HG02610 (cell line): ENCODE measurements at regions not wholly inside any gene's neighbourhood (a gene's known extent, or its start where the extent isn't known, plus 50 kb on each side); places are given as distances from the start of the nearest gene placed in this dataset.

Experiments
- ATAC-seq: cut with Tn5 transposase; IDR thresholded peaks from one replicate; pipeline ENCODE4 v1.9.1; 2021; ENCODE audit warnings: mild to moderate bottlenecking, moderate library complexity; ENCODE audit not compliant: unreplicated experiment

- no peak for ATAC-seq
Observed at GRCh38 chr2:145190031-145190703, 670.2 kb upstream of the ZEB2 start.

DNA sequence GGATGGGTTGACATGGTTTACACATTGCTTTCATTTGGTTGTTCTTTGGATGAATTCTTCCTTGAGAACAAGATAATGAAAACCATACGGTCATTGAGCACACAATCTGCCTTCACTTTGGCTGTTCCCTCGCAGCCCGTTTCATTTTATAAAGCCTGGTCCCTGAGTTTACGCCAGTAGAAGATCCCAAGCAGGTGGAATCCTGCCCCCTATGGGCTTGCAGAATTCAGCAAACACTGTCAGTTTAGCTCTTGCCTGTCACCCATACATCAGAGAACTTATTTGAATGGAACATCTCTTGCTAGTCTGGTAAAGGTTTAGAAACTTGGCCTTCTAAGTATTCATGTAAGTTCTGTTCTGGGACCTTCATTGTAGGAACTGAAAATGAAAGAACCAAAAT is 666.4 kb upstream of the ZEB2 start:
- ATAC-seq, result no peak

GRCh38 chr2:145185696-145186095 is 665.8 kb upstream of the ZEB2 start:
- no peak for ATAC-seq

GRCh38 chr2:145184741-145185651 is 665.1 kb upstream of the ZEB2 start:
- ATAC-seq, result no peak

DNA sequence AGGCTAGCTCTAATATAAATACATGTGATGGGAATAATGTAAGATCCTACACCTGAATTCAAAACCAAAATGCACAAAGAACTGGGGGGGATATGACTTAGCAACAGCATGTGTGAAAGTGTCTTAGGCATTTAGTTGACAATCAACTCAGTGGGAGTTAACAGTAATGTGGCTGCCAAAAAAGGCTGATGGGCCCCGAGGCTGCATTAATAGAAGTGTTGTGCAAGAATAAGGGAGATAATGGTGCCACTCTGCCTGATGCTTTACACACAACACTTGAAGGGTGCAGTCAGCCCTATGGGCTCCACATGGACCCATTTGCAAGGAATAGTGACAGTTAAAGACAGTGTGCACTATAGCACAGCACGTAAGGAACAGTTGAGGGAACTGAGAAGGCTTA is 649.4 kb upstream of the ZEB2 start:
- ATAC-seq, result no peak

DNA sequence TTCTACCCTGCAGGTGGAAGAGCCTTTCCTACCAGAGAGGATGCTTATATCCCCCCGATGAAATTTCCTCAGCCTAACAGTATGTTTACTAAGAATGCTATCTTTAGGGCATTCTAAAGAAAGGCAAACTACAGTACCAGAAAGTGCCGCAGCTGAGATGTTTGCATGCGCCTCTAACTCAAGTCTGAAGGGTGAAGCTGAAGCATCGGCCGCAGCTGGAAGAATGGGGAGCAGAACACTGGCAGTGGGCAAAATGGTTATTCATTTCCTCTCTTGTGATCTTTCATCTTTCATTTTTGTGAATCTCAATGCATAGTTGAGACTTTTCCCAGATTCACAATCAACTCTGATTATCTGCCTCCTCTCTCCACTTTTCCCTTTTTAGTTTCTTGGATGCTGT is 648.2 kb upstream of the ZEB2 start:
- ATAC-seq, result no peak

GRCh38 chr2:145166731-145167302 is 646.9 kb upstream of the ZEB2 start:
- no peak for ATAC-seq

GRCh38 chr2:145161656-145162055 is 641.7 kb upstream of the ZEB2 start:
- ATAC-seq, result no peak

- no peak for ATAC-seq
Observed at GRCh38 chr2:145160855-145161254, 640.9 kb upstream of the ZEB2 start.

DNA sequence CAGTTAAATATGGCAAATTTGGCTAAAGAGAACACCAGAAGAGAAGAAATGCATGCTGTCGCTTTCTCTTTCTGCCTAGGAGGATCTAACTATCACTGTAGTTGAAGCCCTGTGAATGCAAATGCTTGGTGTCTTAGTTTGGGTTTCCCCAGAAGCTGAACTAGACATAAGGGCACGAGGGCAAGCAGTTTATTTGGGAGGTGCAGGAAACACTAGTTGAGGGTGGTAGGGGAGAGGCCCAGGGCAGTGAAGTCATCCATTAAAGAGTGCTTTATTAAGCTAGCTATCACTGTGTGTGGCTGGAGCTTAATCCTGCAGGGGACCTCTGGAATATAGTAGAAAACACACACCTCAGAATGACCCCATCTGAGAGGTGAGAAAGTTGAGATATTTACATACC is 639.8 kb upstream of the ZEB2 start:
- no peak for ATAC-seq

GRCh38 chr2:145157741-145158591 is 638.0 kb upstream of the ZEB2 start:
- no peak for ATAC-seq

DNA sequence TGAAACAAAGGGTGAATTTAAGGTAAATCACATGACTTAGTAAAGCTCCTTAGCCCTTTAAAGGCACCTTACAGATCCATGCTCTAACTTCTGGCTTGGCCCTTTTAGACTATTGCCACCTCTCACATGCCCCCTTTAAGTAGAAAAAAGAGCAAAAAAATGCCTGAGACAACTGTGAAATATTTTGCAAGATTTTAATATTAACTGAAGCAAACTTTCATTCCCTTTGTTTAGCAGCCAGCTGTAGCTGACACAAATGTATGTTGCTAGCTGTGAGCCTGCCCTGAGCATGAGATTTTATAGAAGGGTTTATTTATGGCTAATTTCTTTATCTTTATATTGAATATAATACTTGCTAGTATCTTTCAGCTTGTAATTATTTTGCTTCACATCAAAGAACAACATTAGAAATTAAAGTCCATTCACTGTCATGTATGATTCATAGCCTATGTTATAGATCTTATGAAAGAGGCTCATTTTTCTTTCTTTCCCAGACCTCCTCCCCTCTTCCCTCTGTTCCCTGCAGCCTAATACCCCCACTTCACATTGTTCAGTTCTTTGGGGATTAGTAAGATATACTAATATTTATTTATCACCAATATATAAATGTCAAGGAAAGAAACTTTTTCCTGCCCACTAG is 637.2 kb upstream of the ZEB2 start:
- no peak for ATAC-seq

GRCh38 chr2:145156199-145156598 is 636.3 kb upstream of the ZEB2 start:
- no peak for ATAC-seq

- ATAC-seq, result no peak
Observed at GRCh38 chr2:145155196-145155595, 635.3 kb upstream of the ZEB2 start.

DNA sequence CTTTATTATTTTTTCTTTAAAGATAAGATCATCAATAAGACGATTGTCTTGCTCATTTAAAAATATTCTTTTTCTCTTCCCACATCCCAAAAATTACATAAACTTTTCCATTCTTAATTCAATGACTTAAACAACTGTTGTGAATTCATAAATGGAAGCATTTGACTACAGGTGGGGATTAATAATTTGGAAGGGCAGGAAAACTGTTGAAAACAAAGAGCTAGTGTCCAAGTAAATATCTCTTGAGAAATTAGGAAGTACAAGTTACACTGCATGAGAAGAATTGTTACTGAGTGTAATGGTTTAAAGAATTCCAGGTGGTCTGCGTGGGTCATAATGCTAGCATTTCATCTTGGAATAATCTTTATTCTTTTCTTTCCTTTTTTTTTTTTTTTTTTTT is 634.8 kb upstream of the ZEB2 start:
- ATAC-seq, result no peak

- no peak for ATAC-seq
Observed at GRCh38 chr2:145146691-145147090, 626.8 kb upstream of the ZEB2 start.

GRCh38 chr2:145144131-145144728 is 624.3 kb upstream of the ZEB2 start:
- ATAC-seq, result no peak

GRCh38 chr2:145141981-145142380 is 622.1 kb upstream of the ZEB2 start:
- no peak for ATAC-seq

DNA sequence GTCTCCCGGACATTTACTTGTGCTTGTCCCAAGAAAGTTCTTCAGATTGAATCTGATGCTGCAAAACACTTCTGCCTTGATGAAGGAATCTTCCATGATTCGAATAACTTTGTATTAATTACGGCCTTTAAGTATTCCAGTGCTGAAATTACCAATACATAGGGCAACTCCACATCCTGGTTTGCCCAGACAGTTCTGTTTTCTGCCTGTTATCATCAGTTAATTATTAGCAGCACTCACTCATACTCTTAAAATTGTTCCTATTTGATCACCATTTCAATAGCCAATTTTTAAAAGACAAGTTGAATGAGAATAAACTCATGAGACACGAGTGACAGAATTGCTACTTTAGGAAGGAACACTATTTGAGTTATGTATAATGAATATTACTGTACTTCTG is 620.7 kb upstream of the ZEB2 start:
- ATAC-seq, result no peak

- no peak for ATAC-seq
Observed at GRCh38 chr2:145138626-145139025, 618.7 kb upstream of the ZEB2 start.
